ENCODE measurements at regions not wholly inside any gene's neighbourhood (a gene's known extent, or its start where the extent isn't known, plus 50 kb on each side); places are given as distances from the start of the nearest gene placed in this dataset.

DNA sequence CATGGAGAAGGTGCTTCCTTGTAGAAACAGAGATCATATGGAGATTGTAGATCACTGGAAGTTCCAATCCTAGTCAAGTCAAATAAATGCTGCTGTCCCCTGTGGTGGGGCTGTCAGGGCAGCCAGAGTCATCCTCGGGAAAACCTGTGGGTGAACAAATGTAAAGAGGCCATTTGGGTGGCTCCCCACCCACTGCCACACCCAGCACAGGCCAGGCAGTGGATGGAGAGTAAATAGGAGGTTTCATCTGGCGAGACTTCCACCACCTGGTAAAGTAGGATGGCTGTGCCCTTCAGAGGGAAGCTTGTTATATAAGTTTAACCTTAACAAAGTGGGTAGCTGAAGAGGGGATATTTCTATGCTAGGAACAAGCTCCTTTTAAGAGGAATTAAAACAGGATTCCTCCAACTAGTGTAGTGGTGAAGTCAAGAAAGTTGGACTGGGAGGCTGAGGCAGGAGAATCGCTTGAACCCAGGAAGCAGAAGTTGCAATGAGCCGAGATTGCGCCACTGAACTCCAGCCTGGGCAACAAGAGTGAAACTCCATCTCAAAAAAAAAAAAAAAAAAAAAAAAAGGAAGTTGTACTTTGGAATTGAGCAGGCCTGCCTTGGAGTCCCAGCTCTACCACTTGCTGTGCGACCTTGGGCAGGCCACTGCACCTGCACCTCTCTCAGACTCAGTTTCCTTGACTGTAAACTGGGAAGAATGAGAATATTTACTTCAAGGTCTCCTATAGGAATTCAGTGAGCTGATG lies 273.7 kb downstream of the PTTG2 start:
- Mint-ChIP-seq H3K4me3 (no peak overlapping the region), H3K4me1 (ENCODE audit: low read depth) (peaks cover 6% of the 10 kb centered on the region), H3K36me3 (ENCODE audit: insufficient read depth in 2 of 2) (no peaks in the 10 kb centered on the region), H3K27me3 (ENCODE audit: low read depth) (peaks cover 8% of the 10 kb centered on the region), H3K27ac (no peak overlapping the region), H3K9me3 (peaks cover 0 to 6% of the 10 kb centered on the region in 2 donors)
- DNase-seq (no peak), ATAC-seq (replicated peaks in 1 of 2) (no peak)

DNA sequence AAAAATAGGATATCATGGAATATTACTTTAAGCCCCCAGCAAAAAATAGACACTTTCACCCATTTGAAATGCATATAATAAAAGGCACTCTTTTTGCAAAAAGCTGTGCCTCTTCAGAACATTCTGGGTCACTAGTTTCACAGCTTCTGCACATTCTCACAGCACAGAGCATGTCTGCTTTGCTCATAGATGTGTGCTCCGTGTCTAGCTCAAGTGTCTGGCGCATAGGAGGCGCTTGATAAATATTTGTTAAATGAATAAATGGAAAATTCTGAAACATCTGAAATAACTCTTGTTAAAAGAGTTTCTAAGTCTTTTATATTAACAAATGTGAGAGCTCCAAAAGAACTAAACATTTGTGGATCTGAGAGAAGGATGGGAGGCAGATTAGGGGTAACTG lies 275.2 kb downstream of the PTTG2 start:
- H3K4me1 Mint-ChIP-seq (ENCODE audit: low read depth), result peaks cover 6% of the 10 kb centered on the region
- H3K27ac Mint-ChIP-seq, result no peak overlapping the region
- H3K36me3 Mint-ChIP-seq (ENCODE audit: insufficient read depth in 2 of 2), result no peaks in the 10 kb centered on the region
- no peak overlapping the region for H3K4me3 Mint-ChIP-seq
- H3K27me3 Mint-ChIP-seq (ENCODE audit: low read depth), result peaks cover 8% of the 10 kb centered on the region
- ATAC-seq (replicated peaks in 1 of 2), result no peak
- peaks cover 0 to 6% of the 10 kb centered on the region in 2 donors for H3K9me3 Mint-ChIP-seq
- DNase-seq, result no peak

DNA sequence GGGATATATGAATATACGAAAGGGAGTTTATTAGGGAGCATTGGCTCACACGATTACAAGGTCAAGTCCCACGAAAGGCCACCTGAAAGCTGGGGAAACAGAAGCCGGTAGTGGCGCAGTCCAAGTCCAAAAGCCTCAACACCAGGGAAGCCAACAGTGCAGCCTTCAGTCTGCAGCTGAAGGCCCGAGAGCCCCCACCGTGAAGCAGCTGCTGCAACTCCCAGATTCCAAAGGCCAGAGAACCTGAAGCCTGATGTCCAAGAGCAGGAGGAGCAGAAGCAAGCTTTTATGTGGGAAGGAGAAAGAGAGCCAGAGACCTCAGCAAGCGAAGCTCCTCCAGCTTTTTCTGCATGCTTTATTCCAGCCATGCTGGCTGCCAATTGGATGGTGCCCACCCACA lies 275.8 kb downstream of the PTTG2 start:
- Mint-ChIP-seq H3K27me3 (ENCODE audit: low read depth) (peaks cover 8% of the 10 kb centered on the region), H3K9me3 (peaks cover 0 to 6% of the 10 kb centered on the region in 2 donors), H3K4me3 (no peak overlapping the region), H3K27ac (no peak overlapping the region), H3K36me3 (ENCODE audit: insufficient read depth in 2 of 2) (no peaks in the 10 kb centered on the region), H3K4me1 (ENCODE audit: low read depth) (peaks cover 6% of the 10 kb centered on the region)
- no peak for DNase-seq
- ATAC-seq (replicated peaks in 1 of 2), result no peak

DNA sequence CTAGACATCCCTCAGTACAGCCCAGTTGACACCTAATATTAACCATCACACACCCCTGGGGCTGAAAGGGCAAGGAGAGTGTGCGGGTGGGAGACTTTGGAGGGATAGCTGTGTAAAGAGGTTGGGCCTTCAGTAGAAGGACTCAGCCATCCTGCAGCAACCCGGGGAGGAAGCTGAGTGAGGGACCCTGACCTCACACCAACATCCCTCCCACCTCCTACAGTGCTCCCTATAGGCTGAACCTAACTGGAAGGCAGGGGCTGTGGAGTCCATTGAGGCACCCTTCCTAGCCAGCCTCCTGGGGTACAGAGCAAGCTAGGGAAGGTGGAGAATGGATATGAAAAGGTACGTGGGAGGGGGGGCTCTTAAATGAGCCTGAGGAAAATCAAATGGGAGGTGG lies 276.3 kb downstream of the PTTG2 start:
- H3K27ac Mint-ChIP-seq, result no peak overlapping the region
- ATAC-seq (replicated peaks in 1 of 2) (no peak), DNase-seq (no peak)
- peaks cover 0 to 6% of the 10 kb centered on the region in 2 donors for H3K9me3 Mint-ChIP-seq
- no peaks in the 10 kb centered on the region for H3K36me3 Mint-ChIP-seq (ENCODE audit: insufficient read depth in 2 of 2)
- no peak overlapping the region for H3K4me3 Mint-ChIP-seq
- peaks cover 6% of the 10 kb centered on the region for H3K4me1 Mint-ChIP-seq (ENCODE audit: low read depth)
- H3K27me3 Mint-ChIP-seq (ENCODE audit: low read depth), result peaks cover 8% of the 10 kb centered on the region

DNA sequence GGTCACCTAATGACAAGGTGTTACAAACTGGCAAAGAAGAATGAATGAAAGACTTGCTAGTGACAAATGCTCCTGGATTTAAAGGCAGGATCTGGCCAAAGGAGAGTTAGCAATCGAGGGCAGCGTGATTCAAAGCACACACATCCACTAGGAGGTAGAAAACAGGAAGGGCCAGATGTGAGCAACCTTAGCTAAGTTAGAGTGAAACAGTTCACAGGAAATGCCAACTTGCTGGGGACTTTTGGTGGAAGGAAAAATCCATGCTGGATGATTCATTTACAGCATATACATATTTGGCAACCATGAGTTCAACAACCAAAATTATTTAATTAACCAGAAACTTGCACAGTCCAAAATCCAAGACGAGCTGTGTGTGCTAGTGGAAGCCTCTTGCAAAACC lies 276.9 kb downstream of the PTTG2 start:
- Mint-ChIP-seq H3K27me3 (ENCODE audit: low read depth) (peaks cover 8% of the 10 kb centered on the region), H3K27ac (no peak overlapping the region), H3K36me3 (ENCODE audit: insufficient read depth in 2 of 2) (no peaks in the 10 kb centered on the region), H3K4me1 (ENCODE audit: low read depth) (peaks cover 6% of the 10 kb centered on the region), H3K4me3 (no peak overlapping the region), H3K9me3 (peaks cover 0 to 5% of the 10 kb centered on the region in 2 donors)
- ATAC-seq (replicated peaks in 1 of 2), result no peak
- DNase-seq, result no peak

DNA sequence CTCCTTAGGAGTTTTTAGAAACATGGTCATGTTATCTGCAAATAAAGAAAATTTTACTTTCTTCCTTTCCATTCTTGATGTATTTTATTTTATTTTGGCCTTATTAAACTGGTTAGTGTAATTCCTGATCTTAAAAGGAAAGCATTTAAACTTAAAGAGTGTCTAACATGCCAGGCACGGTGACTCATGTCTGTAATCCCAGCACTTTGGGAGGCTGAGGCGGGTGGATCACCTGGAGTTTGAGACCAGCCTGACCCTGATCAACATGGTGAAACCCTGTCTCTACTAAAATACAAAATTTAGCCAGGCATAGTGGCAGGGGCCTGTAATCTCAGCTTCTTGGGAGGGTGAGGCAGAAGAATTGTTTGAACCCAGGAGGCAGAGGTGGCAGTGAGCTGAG lies 281.3 kb downstream of the PTTG2 start:
- no peaks in the 10 kb centered on the region for H3K36me3 Mint-ChIP-seq (ENCODE audit: insufficient read depth in 2 of 2)
- H3K27ac Mint-ChIP-seq, result no peak overlapping the region
- DNase-seq (no peak), ATAC-seq (replicated peaks in 1 of 2) (no peak)
- no peak overlapping the region for H3K4me3 Mint-ChIP-seq
- H3K4me1 Mint-ChIP-seq (ENCODE audit: low read depth), result peaks cover 18% of the 10 kb centered on the region
- no peaks in the 10 kb centered on the region for H3K27me3 Mint-ChIP-seq (ENCODE audit: low read depth)
- peaks cover 3 to 4% of the 10 kb centered on the region in 2 donors for H3K9me3 Mint-ChIP-seq

DNA sequence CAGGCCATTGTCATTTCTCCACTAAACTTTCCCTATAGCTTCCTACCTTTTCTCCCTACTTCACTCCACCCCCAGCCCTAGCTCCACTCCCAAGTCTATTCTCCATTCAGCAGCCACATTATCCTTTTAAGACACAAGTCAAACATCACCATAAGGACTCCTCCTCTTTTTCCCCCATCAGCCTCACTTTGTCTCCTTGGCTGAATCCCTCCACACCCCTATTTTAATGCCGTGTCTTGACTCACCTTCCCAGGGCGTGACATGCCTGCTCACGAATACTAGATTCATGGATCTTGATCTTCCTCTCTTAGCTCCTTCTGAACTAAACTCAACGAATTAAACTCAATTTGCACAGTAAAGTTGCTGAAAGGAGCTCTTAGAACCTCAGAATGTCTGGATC lies 281.9 kb downstream of the PTTG2 start:
- H3K4me1 Mint-ChIP-seq (ENCODE audit: low read depth), result peaks cover 13% of the 10 kb centered on the region
- no peak overlapping the region for H3K27ac Mint-ChIP-seq
- H3K27me3 Mint-ChIP-seq (ENCODE audit: low read depth), result no peaks in the 10 kb centered on the region
- H3K36me3 Mint-ChIP-seq (ENCODE audit: insufficient read depth in 2 of 2), result no peaks in the 10 kb centered on the region
- peaks cover 3 to 4% of the 10 kb centered on the region in 2 donors for H3K9me3 Mint-ChIP-seq
- no peak for ATAC-seq (replicated peaks in 1 of 2)
- no peak for DNase-seq
- no peak overlapping the region for H3K4me3 Mint-ChIP-seq

DNA sequence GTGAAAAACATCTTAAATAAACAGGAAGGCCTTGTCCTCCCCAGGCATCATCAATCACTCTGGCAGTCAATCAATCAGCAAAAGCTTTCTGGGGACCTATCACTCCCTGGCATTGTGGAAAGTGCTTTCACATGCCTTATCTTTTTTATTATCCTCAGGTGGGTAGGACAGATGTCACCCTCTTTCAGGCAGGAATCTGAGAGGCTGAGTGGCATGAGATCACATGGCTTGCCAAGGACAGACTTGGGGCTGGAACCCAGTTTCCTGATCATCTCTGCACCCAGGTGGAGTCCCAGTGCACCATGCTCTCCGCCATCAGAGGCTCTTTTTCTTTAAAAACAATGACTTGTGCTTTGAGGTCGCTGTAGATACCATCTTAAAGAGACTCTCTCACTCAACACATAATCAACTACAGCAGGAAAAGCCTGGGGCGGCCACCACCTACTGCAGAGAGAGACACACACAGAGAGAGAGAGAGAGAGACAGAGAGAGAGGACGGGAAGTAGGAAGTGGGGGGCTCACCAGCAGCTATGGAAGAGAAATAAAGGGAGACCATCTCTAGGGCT lies 282.7 kb downstream of the PTTG2 start:
- Mint-ChIP-seq H3K9me3 (peaks cover 3 to 4% of the 10 kb centered on the region in 2 donors), H3K27ac (peak overlapping the region; percentile 20), H3K27me3 (ENCODE audit: low read depth) (no peaks in the 10 kb centered on the region), H3K36me3 (ENCODE audit: insufficient read depth in 2 of 2) (no peaks in the 10 kb centered on the region), H3K4me1 (ENCODE audit: low read depth) (peaks cover 12% of the 10 kb centered on the region), H3K4me3 (no peak overlapping the region)
- DNase-seq, result no peak
- ATAC-seq (replicated peaks in 1 of 2), result peak in 1 of 2 donors; percentile 19

DNA sequence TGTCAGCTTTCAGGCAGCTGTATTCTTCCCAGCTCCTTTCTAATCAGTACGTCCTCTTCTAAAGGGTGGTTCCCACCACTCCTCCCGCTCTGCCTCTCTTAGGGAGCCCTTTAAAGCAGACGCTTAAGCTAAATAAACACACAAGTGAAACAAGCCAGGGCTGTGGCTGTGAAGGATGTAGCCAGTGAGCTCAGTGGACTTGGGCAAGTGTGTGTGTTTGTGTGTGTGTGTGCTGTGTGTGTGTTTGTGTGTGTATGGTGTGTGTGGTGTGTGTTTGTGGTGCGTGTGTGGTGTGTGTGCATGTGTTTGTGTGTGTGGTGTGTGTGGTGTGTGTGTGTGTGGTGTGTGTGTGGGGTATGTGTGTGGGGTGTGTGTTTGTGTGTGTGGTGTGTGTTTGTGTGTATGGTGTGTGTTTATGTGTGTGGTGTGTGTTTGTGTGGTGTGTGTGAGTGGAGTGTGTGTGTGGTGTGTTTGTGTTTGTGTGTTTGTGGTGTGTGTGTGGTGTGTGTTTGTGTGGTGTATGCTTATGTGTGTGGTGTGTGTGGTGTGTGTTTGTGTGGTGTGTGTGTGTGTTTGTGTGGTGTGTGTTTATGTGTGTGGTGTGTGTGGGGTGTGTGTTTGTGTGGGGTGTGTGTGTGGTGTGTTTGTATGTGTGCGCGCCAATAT lies 283.3 kb downstream of the PTTG2 start:
- Mint-ChIP-seq H3K27ac (peak overlapping the region; percentile 20), H3K4me1 (ENCODE audit: low read depth) (peaks cover 12% of the 10 kb centered on the region), H3K4me3 (no peak overlapping the region), H3K36me3 (ENCODE audit: insufficient read depth in 2 of 2) (no peaks in the 10 kb centered on the region), H3K27me3 (ENCODE audit: low read depth) (no peaks in the 10 kb centered on the region), H3K9me3 (peaks cover 3 to 4% of the 10 kb centered on the region in 2 donors)
- DNase-seq (no peak), ATAC-seq (replicated peaks in 1 of 2) (peak in 1 of 2 donors; percentile 7)

DNA sequence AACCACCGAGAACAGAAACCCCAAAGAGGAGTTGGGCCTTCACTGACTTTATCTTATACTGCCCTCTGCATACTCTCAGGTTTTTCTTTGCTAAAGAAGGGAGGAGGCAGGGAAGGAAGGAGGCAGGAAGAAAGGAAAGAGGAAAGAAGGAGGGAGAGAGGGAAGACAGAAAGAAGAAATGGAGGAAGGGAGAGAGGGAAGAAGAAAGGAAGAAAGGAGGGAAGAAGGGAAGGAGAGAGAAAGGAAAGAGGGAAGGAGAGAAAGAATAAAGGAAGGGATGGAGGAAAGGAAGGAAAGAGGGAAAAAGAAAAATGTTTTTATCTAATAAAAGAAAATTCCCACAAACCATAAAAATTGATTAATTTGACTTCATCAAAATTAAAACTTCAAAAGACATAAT lies 294.6 kb downstream of the PTTG2 start:
- H3K9me3 Mint-ChIP-seq, result peaks cover 5 to 13% of the 10 kb centered on the region in 2 donors
- DNase-seq (no peak), ATAC-seq (replicated peaks in 1 of 2) (no peak)
- H3K27me3 Mint-ChIP-seq (ENCODE audit: low read depth), result peaks cover 4% of the 10 kb centered on the region
- no peak overlapping the region for H3K4me3 Mint-ChIP-seq
- H3K27ac Mint-ChIP-seq, result no peak overlapping the region
- H3K36me3 Mint-ChIP-seq (ENCODE audit: insufficient read depth in 2 of 2), result peaks cover 12 to 24% of the 10 kb centered on the region in 2 donors
- H3K4me1 Mint-ChIP-seq (ENCODE audit: low read depth), result no peaks in the 10 kb centered on the region

DNA sequence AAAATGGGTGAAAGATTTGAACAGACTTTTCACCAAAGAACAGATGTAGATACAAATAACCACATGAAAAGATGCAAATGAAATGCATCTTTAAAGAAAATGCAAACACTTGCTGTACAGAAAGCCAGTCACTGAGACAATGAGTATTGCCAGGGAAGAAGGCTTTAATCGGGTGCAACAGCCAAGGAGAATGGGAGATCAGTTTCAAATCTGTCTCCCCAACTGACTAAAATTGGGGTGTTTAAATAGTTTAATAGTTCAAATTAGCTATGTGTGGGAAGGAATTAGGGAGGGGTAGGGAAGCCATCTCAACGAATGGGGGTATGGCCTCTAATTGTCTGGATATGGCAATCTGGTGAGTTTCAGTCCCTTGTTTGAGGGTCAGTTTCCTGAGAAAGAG lies 295.4 kb downstream of the PTTG2 start:
- Mint-ChIP-seq H3K27ac (no peak overlapping the region), H3K4me1 (ENCODE audit: low read depth) (no peaks in the 10 kb centered on the region), H3K27me3 (ENCODE audit: low read depth) (peaks cover 4% of the 10 kb centered on the region), H3K4me3 (no peak overlapping the region), H3K9me3 (peaks cover 3 to 13% of the 10 kb centered on the region in 2 donors), H3K36me3 (ENCODE audit: insufficient read depth in 2 of 2) (peaks cover 12 to 18% of the 10 kb centered on the region in 2 donors)
- DNase-seq (no peak), ATAC-seq (replicated peaks in 1 of 2) (no peak)

DNA sequence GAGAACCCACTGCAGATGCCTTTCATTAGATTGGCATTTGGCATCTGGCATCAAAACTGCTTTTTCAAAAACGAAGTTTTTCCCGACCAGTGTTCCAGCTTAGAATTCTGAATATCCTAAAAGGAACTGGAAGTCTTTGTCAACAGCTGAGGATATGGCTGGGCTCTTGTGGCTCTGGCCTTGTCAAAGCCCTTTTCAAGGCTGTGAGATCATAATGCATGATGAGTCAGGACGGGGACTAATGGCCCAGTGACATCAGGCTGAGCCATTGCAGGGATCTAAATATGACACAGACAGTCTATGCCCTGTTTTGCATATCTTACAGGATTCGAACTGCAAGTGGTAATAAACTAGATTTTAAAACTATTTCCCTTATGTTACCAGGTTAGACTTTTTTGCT lies 306.4 kb downstream of the PTTG2 start:
- H3K27me3 Mint-ChIP-seq (ENCODE audit: low read depth), result no peaks in the 10 kb centered on the region
- H3K9me3 Mint-ChIP-seq, result no peaks in the 10 kb centered on the region
- H3K4me3 Mint-ChIP-seq, result no peak overlapping the region
- no peak overlapping the region for H3K27ac Mint-ChIP-seq
- H3K4me1 Mint-ChIP-seq (ENCODE audit: low read depth), result no peaks in the 10 kb centered on the region
- peak; percentile 21 for DNase-seq
- H3K36me3 Mint-ChIP-seq (ENCODE audit: insufficient read depth in 2 of 2), result no peaks in the 10 kb centered on the region
- ATAC-seq (replicated peaks in 1 of 2), result peak; percentile 79 to 97

DNA sequence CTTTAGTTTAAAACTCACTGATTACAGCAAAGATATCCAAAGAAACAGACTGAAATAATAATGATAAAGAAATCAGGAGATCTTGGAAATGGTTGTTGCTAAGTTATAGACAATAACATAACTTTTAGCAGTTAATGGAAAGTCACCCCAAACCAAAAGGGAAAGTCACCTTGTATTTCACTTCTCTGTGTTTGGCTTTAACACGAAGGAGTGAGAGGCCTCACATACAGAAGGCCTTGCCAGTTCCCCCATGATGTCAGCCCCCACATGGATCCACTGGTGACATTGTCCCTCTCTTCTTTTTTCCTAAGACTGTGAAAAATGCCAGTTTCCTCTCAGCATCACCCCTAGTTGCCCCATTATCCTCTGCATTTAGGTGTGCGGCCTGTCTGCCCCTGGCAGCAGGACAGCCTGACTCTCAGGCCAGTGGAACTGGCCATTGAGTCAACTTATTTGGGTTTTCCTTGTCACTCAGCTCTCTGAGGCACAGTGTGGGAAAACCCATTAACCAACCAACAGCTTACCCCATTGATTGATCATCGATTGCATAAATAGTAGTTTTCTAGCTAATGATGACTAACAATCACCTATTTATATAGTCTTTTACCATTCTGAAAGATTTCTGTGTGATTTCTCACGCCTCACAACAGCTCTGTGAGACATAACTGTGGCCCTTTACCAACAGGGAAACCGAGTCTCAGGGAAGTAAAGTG lies 308.1 kb downstream of the PTTG2 start:
- Mint-ChIP-seq H3K36me3 (ENCODE audit: insufficient read depth in 2 of 2) (no peaks in the 10 kb centered on the region), H3K27ac (no peak overlapping the region), H3K4me3 (no peak overlapping the region), H3K4me1 (ENCODE audit: low read depth) (no peaks in the 10 kb centered on the region), H3K27me3 (ENCODE audit: low read depth) (no peaks in the 10 kb centered on the region), H3K9me3 (no peaks in the 10 kb centered on the region)
- ATAC-seq (replicated peaks in 1 of 2), result no peak
- no peak for DNase-seq
